ENCODE measurements at regions not wholly inside any gene's neighbourhood (a gene's known extent, or its start where the extent isn't known, plus 50 kb on each side); places are given as distances from the start of the nearest gene placed in this dataset.

DNA sequence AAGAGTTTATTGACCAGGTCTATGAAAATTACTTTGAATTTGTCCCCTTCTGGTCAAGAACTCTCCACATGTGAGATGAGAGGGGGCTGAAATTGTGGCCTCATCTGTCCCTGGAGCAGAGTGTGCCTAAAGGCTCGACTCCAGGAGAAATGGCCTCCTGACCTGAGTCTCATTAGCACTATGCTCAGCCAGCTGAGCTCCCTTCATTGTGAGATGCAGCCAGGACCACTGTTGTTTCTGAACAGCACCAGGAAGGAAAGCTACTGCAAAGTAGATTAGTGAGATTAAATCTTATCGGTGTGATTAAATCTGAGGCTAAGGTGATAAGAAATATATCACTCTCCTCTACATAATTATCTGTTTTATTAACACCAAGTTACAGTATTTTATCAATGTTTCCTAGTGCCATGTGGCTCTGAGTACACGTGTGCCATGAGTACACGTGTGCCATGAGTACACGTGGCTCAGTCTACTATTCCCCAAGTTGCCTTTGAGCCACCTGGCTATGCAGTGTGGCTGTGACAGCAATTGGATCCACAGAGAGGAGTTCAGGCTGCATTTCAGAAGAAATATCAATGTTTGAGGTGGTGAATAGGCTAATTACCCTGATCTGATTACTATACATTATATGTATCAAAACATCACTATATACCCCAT, 126.9 kb downstream of the IPMK start:
- Histone ChIP-seq H3K4me1 (no peaks in the 10 kb centered on the region), H3K27ac (no peak overlapping the region), H3K36me3 (no peaks in the 10 kb centered on the region), H3K27me3 (no peaks in the 10 kb centered on the region), H3K4me3 (no peak overlapping the region), H3K9me3 (no peaks in the 10 kb centered on the region), H3K9ac (ENCODE audit: low read depth in 2 of 2, low read length in 2 of 2) (no peak overlapping the region)
- TF ChIP-seq, protein P1, sequence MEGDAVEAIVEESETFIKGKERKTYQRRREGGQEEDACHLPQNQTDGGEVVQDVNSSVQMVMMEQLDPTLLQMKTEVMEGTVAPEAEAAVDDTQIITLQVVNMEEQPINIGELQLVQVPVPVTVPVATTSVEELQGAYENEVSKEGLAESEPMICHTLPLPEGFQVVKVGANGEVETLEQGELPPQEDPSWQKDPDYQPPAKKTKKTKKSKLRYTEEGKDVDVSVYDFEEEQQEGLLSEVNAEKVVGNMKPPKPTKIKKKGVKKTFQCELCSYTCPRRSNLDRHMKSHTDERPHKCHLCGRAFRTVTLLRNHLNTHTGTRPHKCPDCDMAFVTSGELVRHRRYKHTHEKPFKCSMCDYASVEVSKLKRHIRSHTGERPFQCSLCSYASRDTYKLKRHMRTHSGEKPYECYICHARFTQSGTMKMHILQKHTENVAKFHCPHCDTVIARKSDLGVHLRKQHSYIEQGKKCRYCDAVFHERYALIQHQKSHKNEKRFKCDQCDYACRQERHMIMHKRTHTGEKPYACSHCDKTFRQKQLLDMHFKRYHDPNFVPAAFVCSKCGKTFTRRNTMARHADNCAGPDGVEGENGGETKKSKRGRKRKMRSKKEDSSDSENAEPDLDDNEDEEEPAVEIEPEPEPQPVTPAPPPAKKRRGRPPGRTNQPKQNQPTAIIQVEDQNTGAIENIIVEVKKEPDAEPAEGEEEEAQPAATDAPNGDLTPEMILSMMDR (IDR thresholded peaks at IDR 0.05): no peak
- intact Hi-C loops (cut with DNase I): no loop called here
- DNase-seq: no peak

DNA sequence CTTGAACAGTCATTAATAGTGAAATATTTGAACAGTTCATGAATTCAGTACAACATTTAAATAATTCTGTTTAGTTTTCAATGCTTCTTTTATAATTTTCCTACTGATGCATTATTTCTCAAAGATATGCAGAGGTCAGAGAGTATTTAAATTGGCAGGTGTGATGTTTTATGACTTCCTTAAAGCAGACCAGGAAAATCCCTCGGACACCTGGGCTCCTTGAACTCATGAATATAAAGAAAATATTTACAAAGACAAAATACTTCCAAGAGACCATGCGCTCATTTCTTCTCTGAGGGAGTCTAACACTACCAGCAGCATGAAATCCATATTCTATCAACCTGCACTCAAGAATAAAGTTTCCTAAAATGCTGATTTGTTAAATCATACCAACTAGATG, 127.6 kb downstream of the IPMK start:
- no peaks in the 10 kb centered on the region for H3K9me3 ChIP-seq
- intact Hi-C loops (cut with DNase I): no loop called here
- no peaks in the 10 kb centered on the region for H3K36me3 ChIP-seq
- H3K9ac ChIP-seq (ENCODE audit: low read depth in 2 of 2, low read length in 2 of 2): no peak overlapping the region
- no peaks in the 10 kb centered on the region for H3K4me1 ChIP-seq
- H3K27ac ChIP-seq: no peak overlapping the region
- no peaks in the 10 kb centered on the region for H3K27me3 ChIP-seq
- no peak overlapping the region for H3K4me3 ChIP-seq
- DNase-seq: peak; percentile 24
- TF ChIP-seq, protein P1 (IDR thresholded peaks at IDR 0.05): no peak

DNA sequence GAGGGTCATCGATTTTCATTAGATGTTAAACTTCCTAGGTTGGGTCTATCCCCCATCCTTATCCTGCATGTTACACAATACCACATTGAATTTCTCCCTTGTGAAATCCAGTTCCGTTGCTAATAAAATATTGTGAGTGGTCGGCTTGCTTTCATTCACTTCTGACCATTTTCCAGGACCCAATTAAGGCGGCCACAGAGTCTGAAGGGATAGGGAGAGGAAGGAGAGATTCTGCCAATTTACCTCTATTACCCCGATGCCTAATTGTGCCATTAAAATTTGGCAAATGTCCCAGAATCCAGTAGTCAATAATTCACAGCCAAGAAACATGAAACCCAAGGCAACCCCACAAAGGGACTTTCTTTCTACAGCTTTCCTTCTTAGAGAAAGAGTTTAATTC, 129.9 kb downstream of the IPMK start:
- Histone ChIP-seq H3K27me3 (no peaks in the 10 kb centered on the region), H3K4me1 (no peaks in the 10 kb centered on the region), H3K9ac (ENCODE audit: low read depth in 2 of 2, low read length in 2 of 2) (no peak overlapping the region), H3K27ac (no peak overlapping the region), H3K9me3 (no peaks in the 10 kb centered on the region), H3K4me3 (no peak overlapping the region), H3K36me3 (no peaks in the 10 kb centered on the region)
- TF ChIP-seq, protein P1 (IDR thresholded peaks at IDR 0.05): no peak
- intact Hi-C loops (cut with DNase I): no loop called here
- DNase-seq: no peak

DNA sequence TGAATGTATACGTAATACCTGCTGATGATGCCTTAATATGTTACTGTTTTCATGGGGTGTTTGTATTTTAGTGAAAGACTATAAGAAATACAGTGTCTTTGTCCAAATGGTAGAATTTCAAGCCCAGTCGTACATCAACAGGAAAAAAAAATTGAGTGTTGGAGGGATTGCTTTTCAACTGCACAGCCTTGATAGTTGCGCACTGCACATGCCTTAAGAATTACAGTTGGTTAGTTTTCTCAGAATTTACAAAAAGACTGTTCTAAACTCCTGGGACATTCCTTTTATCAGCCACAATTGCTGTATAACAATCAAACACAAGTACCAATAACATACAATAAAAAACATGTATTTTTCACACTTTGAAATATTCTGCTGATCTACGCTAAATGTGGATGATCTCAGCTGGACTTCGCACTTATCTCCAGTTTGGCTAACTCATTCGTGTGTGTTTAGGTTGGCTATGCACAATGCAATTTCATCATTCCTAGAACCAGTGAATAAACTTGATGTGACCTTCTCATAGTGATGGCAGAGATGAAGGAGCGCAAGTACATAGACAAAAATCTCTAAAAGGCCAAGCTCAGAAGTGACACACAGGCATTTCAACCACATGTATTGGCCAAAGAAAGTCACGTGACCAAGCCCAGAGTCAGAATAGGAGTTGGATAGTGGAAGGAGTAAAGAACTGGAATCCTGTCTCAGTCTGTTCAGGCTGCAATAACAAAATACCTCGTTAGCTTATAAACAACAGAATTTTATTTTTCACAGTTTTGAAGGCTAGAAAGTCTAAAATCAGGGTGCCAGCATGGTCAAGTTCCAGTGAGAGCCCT, 152.3 kb downstream of the IPMK start:
- intact Hi-C loops (cut with DNase I): no loop called here
- no peaks in the 10 kb centered on the region for H3K36me3 ChIP-seq
- H3K9me3 ChIP-seq: no peaks in the 10 kb centered on the region
- H3K9ac ChIP-seq (ENCODE audit: low read depth in 2 of 2, low read length in 2 of 2): no peak overlapping the region
- TF ChIP-seq, protein P1 (IDR thresholded peaks at IDR 0.05): no peak
- H3K4me3 ChIP-seq: no peak overlapping the region
- no peaks in the 10 kb centered on the region for H3K27me3 ChIP-seq
- H3K27ac ChIP-seq: no peak overlapping the region
- DNase-seq: no peak
- H3K4me1 ChIP-seq: no peaks in the 10 kb centered on the region

DNA sequence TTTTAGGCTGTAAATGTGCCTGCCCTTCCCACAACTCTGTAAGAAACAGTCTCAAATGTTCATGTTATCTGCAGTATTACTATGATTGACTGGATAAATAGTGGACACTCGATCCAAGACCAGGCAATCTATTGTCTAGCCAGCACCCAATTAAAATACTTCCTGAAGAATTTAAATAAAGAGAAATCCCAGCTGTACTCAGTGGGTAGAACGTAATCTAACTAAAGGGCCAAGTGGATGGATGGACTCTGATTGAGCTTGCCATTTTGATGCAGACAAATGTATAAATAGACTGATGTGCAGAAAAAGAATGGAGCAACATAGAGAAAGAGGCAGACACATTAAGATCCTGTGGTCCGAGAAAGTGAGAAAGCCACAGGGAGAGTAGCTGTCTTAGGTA, 158.0 kb downstream of the IPMK start:
- H3K4me3 ChIP-seq: no peak overlapping the region
- H3K36me3 ChIP-seq: no peaks in the 10 kb centered on the region
- TF ChIP-seq, protein P1 (IDR thresholded peaks at IDR 0.05): no peak
- no peaks in the 10 kb centered on the region for H3K4me1 ChIP-seq
- H3K9me3 ChIP-seq: no peaks in the 10 kb centered on the region
- no peaks in the 10 kb centered on the region for H3K27me3 ChIP-seq
- H3K27ac ChIP-seq: no peak overlapping the region
- intact Hi-C loops (cut with DNase I): no loop called here
- no peak overlapping the region for H3K9ac ChIP-seq (ENCODE audit: low read depth in 2 of 2, low read length in 2 of 2)
- no peak for DNase-seq
